ENCODE measurements at regions not wholly inside any gene's neighbourhood (a gene's known extent, or its start where the extent isn't known, plus 50 kb on each side); places are given as distances from the start of the nearest gene placed in this dataset.

DNA sequence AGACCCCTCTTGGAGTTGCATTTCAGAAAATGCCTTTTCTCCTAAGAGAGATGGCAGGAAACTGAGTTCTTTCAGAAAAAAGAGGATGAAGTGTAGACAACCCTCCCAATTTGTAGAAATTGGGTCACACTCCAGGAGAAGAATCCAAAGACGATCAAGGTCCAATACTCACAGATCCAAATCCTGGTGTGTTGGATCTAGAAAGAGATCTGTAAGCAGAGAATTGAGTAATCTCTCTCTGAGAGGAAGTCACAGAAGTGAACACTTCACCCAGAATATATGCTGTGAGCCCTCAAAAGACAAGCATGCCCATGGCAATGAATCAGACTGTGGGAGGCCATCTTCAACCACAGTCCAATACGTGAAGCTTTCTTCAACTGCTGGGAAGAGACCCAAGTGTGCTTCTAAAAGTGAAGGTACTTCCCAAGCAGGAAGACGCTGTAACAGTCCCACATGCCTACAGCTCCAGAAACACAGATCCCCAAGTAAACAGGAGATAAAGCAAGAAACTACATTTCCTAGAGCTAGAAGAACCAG lies 182.7 kb downstream of the SMC2 start:
- dilution Hi-C loops (cut with MboI; ENCODE audit: extremely low pct_ligation_motif_present, low sequenced_read_pairs) (no loop called here), intact Hi-C loops (cut with micrococcal nuclease) (no loop called here)
- no peak for DNase-seq (ENCODE audit: low read depth, low spot score)
- H3K9me1 ChIP-seq (replicated peaks; ENCODE audit: control insufficient read depth, extremely low read depth, insufficient read depth, low read length): no peaks in the 10 kb centered on the region
- no peaks in the 10 kb centered on the region for H3K36me3 ChIP-seq (ENCODE audit: control insufficient read depth in 2 of 2, extremely low read depth in 1 of 2, insufficient read depth in 2 of 2, low read length in 2 of 2)
- CTCF ChIA-PET: no interaction called here
- H3K4me3 ChIP-seq (replicated peaks in 1 of 3; ENCODE audit: insufficient read depth in 1 of 3, low read depth in 1 of 3, low read length in 3 of 3): no peak overlapping the region
- BruUV-seq (replicated peaks): no TSS peak
- peaks cover 2% of the 10 kb centered on the region for H3K9me3 ChIP-seq (replicated peaks; ENCODE audit: control insufficient read depth, insufficient read depth, low read length)
- no peak for FAIRE-seq
- no peak for TF ChIP-seq POLR2AphosphoS5 (IDR thresholded peaks at IDR 0.05; ENCODE audit: insufficient read depth, low read depth, low read length)
- TF ChIP-seq JUN (IDR thresholded peaks at IDR 0.05; ENCODE audit: borderline replicate concordance, insufficient read depth, insufficient read length, low read depth): no peak
- no peaks in the 10 kb centered on the region for H3K27me3 ChIP-seq (ENCODE audit: control insufficient read depth in 2 of 2, insufficient read depth in 2 of 2, low read length in 2 of 2)
- H3K9ac ChIP-seq (replicated peaks; ENCODE audit: extremely low read depth, insufficient read depth, low read length): no peak overlapping the region
- no peak overlapping the region for H2AFZ ChIP-seq (ENCODE audit: low read depth, low read length)
- H4K20me1 ChIP-seq (replicated peaks; ENCODE audit: control insufficient read depth, extremely low read depth, insufficient read depth, low read length): no peaks in the 10 kb centered on the region
- H3K4me1 ChIP-seq (ENCODE audit: control insufficient read depth, extremely low read depth, insufficient read depth, low read length): no peaks in the 10 kb centered on the region
- H3K27ac ChIP-seq (ENCODE audit: insufficient read depth, low read depth, low read length): no peak overlapping the region
- POLR2A ChIA-PET: no interaction called here
- no peak overlapping the region for H3K4me2 ChIP-seq (ENCODE audit: insufficient read depth, low read length)
- no peaks in the 10 kb centered on the region for H3K79me2 ChIP-seq (ENCODE audit: control insufficient read depth, insufficient read depth, low read length)

- FAIRE-seq (no peak), DNase-seq (ENCODE audit: low read depth, low spot score) (peak; percentile 1)
- Histone ChIP-seq H2AFZ (ENCODE audit: low read depth, low read length) (no peak overlapping the region), H3K27ac (ENCODE audit: insufficient read depth, low read depth, low read length) (no peak overlapping the region), H3K4me3 (replicated peaks in 1 of 3; ENCODE audit: insufficient read depth in 1 of 3, low read depth in 1 of 3, low read length in 3 of 3) (no peak overlapping the region), H3K9ac (replicated peaks; ENCODE audit: extremely low read depth, insufficient read depth, low read length) (no peak overlapping the region), H4K20me1 (replicated peaks; ENCODE audit: control insufficient read depth, extremely low read depth, insufficient read depth, low read length) (no peaks in the 10 kb centered on the region), H3K9me3 (replicated peaks; ENCODE audit: control insufficient read depth, insufficient read depth, low read length) (peaks cover 2% of the 10 kb centered on the region), H3K4me2 (ENCODE audit: insufficient read depth, low read length) (no peak overlapping the region), H3K9me1 (replicated peaks; ENCODE audit: control insufficient read depth, extremely low read depth, insufficient read depth, low read length) (no peaks in the 10 kb centered on the region), H3K79me2 (ENCODE audit: control insufficient read depth, insufficient read depth, low read length) (no peaks in the 10 kb centered on the region), H3K27me3 (ENCODE audit: control insufficient read depth in 2 of 2, insufficient read depth in 2 of 2, low read length in 2 of 2) (no peaks in the 10 kb centered on the region), H3K4me1 (ENCODE audit: control insufficient read depth, extremely low read depth, insufficient read depth, low read length) (no peaks in the 10 kb centered on the region), H3K36me3 (ENCODE audit: control insufficient read depth in 2 of 2, extremely low read depth in 1 of 2, insufficient read depth in 2 of 2, low read length in 2 of 2) (no peaks in the 10 kb centered on the region)
- no TSS peak for BruUV-seq (replicated peaks)
- intact Hi-C loops (cut with micrococcal nuclease): no loop called here
- ChIA-PET POLR2A (no interaction called here), CTCF (no interaction called here)
- dilution Hi-C loops (cut with MboI; ENCODE audit: extremely low pct_ligation_motif_present, low sequenced_read_pairs): no loop called here
- TF ChIP-seq, protein P1, sequence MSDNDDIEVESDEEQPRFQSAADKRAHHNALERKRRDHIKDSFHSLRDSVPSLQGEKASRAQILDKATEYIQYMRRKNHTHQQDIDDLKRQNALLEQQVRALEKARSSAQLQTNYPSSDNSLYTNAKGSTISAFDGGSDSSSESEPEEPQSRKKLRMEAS (IDR thresholded peaks at IDR 0.05; ENCODE audit: insufficient read depth, insufficient read length): no peak
- TF ChIP-seq POLR2AphosphoS5 (IDR thresholded peaks at IDR 0.05; ENCODE audit: insufficient read depth, low read depth, low read length): no peak
- TF ChIP-seq POLR2A (IDR thresholded peaks at IDR 0.05; ENCODE audit: low read depth, low read length): no peak
- no peak for TF ChIP-seq JUN (IDR thresholded peaks at IDR 0.05; ENCODE audit: borderline replicate concordance, insufficient read depth, insufficient read length, low read depth)
- no peak for TF ChIP-seq GATA2 (IDR thresholded peaks at IDR 0.05; ENCODE audit: insufficient read depth, insufficient read length, low read depth, low read length)
- TF ChIP-seq, protein P2, sequence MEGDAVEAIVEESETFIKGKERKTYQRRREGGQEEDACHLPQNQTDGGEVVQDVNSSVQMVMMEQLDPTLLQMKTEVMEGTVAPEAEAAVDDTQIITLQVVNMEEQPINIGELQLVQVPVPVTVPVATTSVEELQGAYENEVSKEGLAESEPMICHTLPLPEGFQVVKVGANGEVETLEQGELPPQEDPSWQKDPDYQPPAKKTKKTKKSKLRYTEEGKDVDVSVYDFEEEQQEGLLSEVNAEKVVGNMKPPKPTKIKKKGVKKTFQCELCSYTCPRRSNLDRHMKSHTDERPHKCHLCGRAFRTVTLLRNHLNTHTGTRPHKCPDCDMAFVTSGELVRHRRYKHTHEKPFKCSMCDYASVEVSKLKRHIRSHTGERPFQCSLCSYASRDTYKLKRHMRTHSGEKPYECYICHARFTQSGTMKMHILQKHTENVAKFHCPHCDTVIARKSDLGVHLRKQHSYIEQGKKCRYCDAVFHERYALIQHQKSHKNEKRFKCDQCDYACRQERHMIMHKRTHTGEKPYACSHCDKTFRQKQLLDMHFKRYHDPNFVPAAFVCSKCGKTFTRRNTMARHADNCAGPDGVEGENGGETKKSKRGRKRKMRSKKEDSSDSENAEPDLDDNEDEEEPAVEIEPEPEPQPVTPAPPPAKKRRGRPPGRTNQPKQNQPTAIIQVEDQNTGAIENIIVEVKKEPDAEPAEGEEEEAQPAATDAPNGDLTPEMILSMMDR (IDR thresholded peaks at IDR 0.05; ENCODE audit: extremely low read depth in 1 of 2, insufficient read depth in 1 of 2, low read depth in 1 of 2, low read length in 2 of 2): no peak
- no peak for TF ChIP-seq FOS (IDR thresholded peaks at IDR 0.05; ENCODE audit: borderline replicate concordance, insufficient read depth, low read length)
- TF ChIP-seq EZH2 (IDR thresholded peaks at IDR 0.05; ENCODE audit: borderline replicate concordance, low read depth, low read length, severe bottlenecking): no peak
- no peak for TF ChIP-seq MYC (IDR thresholded peaks at IDR 0.05; ENCODE audit: low read depth, low read length)
Observed at GRCh38 chr9:104278929-104279496, 184.9 kb downstream of the SMC2 start.

All from endothelial cell of umbilical vein (primary cell).